GM12878 (cell line): ENCODE measurements at regions not wholly inside any gene's neighbourhood (a gene's known extent, or its start where the extent isn't known, plus 50 kb on each side); places are given as distances from the start of the nearest gene placed in this dataset.

Experiments used
- ATAC-seq: fragments of 200-7000 bp; cut with Tn5 transposase; 3 replicates; pipeline ENCODE4 v1.9.1; 2020; ENCODE audit warnings: mild to moderate bottlenecking, moderate library complexity
- BruUV-seq: library from RNA; stranded (reverse); fragments of 400-500 nt; replicated peaks from 2 replicates; lab custom pipeline; 2021; lab: Mats Ljungman, UMichigan
- CTCF ChIA-PET: fragments of 300-600 bp; sonication (Branson Sonifier 250); formaldehyde crosslinking; extraction: SDS; loops from one replicate; lab custom pipeline; 2021; ENCODE audit warnings: inconsistent platforms; lab: Yijun Ruan, JAX
- POLR2A ChIA-PET: fragments of 350-600 bp; formaldehyde crosslinking; extraction: SDS; loops from one replicate; lab custom pipeline; 2021; ENCODE audit warnings: inconsistent platforms; lab: Charles Lee
- RAD21 ChIA-PET: fragments of 300-600 bp; sonication (Branson Sonifier 250); formaldehyde crosslinking; loops from one replicate; lab custom pipeline; 2023; ENCODE audit warnings: antibody characterized with exemption; ENCODE audit not compliant: unreplicated experiment; lab: Charles Lee
- SMC1A ChIA-PET: fragments of 300-600 bp; sonication (Branson Sonifier 250); formaldehyde crosslinking; loops from one replicate; lab custom pipeline; 2023; ENCODE audit not compliant: unreplicated experiment, uncharacterized antibody; lab: Charles Lee
- DNase-seq: peaks from one replicate; pipeline ENCODE4 v3.0.0-alpha.2; 2011; ENCODE audit warnings: low read depth, low spot score
- FAIRE-seq: peaks from 3 replicates; lab custom pipeline; 2011; peaks lifted over from hg19 to GRCh38; lab: Jason Lieb, UNC
- H2AFZ ChIP-seq: 2 replicates; pipeline ENCODE4 v1.6.0; 2011; ENCODE audit warnings: low read depth, low read length, control low read depth; ENCODE audit not compliant: control insufficient read depth
- H3K27ac ChIP-seq: 2 replicates; pipeline ENCODE4 v1.5.1; 2011; ENCODE audit warnings: control low read depth; ENCODE audit not compliant: control insufficient read depth, insufficient read depth
- H3K27me3 ChIP-seq, 2 experiments: replicated peaks in 1 of 2; 2 replicates each; pipeline versions ENCODE4 v1.6.0 to v1.6.1; 2011; ENCODE audit warnings: low read length in 1 of 2; ENCODE audit not compliant: control insufficient read depth in 2 of 2, insufficient read depth in 2 of 2
- H3K36me3 ChIP-seq, 2 experiments: 2 replicates each; pipeline ENCODE4 v1.5.1; 2011; ENCODE audit warnings: low read length in 1 of 2; ENCODE audit not compliant: control insufficient read depth in 2 of 2, insufficient read depth in 2 of 2
- H3K4me1 ChIP-seq: 2 replicates; pipeline ENCODE4 v1.6.1; 2011; ENCODE audit warnings: mild to moderate bottlenecking, low read length, moderate library complexity, mixed read lengths; ENCODE audit not compliant: control insufficient read depth, insufficient read depth
- H3K4me2 ChIP-seq: 2 replicates; pipeline ENCODE4 v1.6.0; 2011; ENCODE audit warnings: control low read depth; ENCODE audit not compliant: control insufficient read depth, insufficient read depth
- H3K4me3 ChIP-seq: fragments of 200-600 bp; sonication (generic); 2 replicates; pipeline ENCODE4 v1.5.1; 2016
- H3K79me2 ChIP-seq: 2 replicates; pipeline ENCODE4 v1.6.0; 2011; ENCODE audit warnings: low read length; ENCODE audit not compliant: control insufficient read depth, insufficient read depth
- H3K9ac ChIP-seq: 2 replicates; pipeline ENCODE4 v1.8.0; 2011; ENCODE audit warnings: low read length, control low read depth, mixed read lengths; ENCODE audit not compliant: control insufficient read depth, insufficient read depth
- H3K9me3 ChIP-seq: replicated peaks from 3 replicates; pipeline ENCODE4 v1.5.1; 2011; ENCODE audit warnings: mild to moderate bottlenecking, low read length; ENCODE audit not compliant: control insufficient read depth, insufficient read depth
- H4K20me1 ChIP-seq: 2 replicates; pipeline ENCODE4 v1.6.0; 2011; ENCODE audit not compliant: control insufficient read depth, insufficient read depth
- CHD1 ChIP-seq: IDR thresholded peaks from 2 replicates; pipeline ENCODE4 v1.6.1; 2012; ENCODE audit warnings: low read depth, low read length, improper control_type of control experiment
- KAT2A ChIP-seq: conservative IDR thresholded peaks from 2 replicates; pipeline ENCODE4 v1.6.1; 2011; ENCODE audit warnings: low read depth, low read length; ENCODE audit not compliant: control insufficient read depth
- KLF5 ChIP-seq: fragments of 450-650 bp; IDR thresholded peaks from 2 replicates; pipeline ENCODE4 v1.6.1; 2014; ENCODE audit warnings: mild to moderate bottlenecking; ENCODE audit not compliant: partially characterized antibody
- LARP7 ChIP-seq: fragments of 450-650 bp; IDR thresholded peaks from 2 replicates; pipeline ENCODE4 v1.6.1; 2017; ENCODE audit warnings: mild to moderate bottlenecking
- MXI1 ChIP-seq: fragments of 150-350 bp; IDR thresholded peaks from 2 replicates; pipeline ENCODE4 v1.6.1; 2011; ENCODE audit warnings: low read depth, mild to moderate bottlenecking, inconsistent platforms, low read length, improper control_type of control experiment
- MYC ChIP-seq: IDR thresholded peaks from 2 replicates; pipeline ENCODE4 v1.6.1; 2011; ENCODE audit warnings: mild to moderate bottlenecking, low read length, moderate library complexity, inconsistent platforms; ENCODE audit not compliant: insufficient read depth, insufficient replicate concordance, insufficient read length, severe bottlenecking
- NR2F1 ChIP-seq: fragments of 450-650 bp; conservative IDR thresholded peaks from 2 replicates; pipeline ENCODE4 v1.6.1; 2017; ENCODE audit warnings: mild to moderate bottlenecking
- POLR2A ChIP-seq: IDR thresholded peaks from 2 replicates; pipeline ENCODE4 v1.6.1; 2011; ENCODE audit warnings: low read depth, mild to moderate bottlenecking, low read length
- RUNX3 ChIP-seq: IDR thresholded peaks from 2 replicates; pipeline ENCODE4 v1.6.1; 2012; ENCODE audit warnings: low read length, inconsistent platforms
- TARDBP ChIP-seq: IDR thresholded peaks from 2 replicates; pipeline ENCODE4 v1.6.1; 2016; ENCODE audit warnings: borderline replicate concordance
- TCF12 ChIP-seq: IDR thresholded peaks from 2 replicates; pipeline ENCODE4 v1.6.1; 2011; ENCODE audit warnings: low read depth, mild to moderate bottlenecking, low read length
- in situ Hi-C: fragments of 300-500 bp; cut with MboI; formaldehyde crosslinking; loops from 9 replicates; pipeline ENCODE4 v1.14.3; 2018; ENCODE audit warnings: mixed read lengths
- intact Hi-C: fragments of 100-400 bp; cut with micrococcal nuclease; formaldehyde crosslinking; loops from one replicate; pipeline ENCODE4 v1.14.2; 2022; ENCODE audit not compliant: unreplicated experiment
- TF ChIP-seq, protein P1 (sequence below): IDR thresholded peaks from 2 replicates; pipeline ENCODE4 v1.6.1; 2011; ENCODE audit warnings: mild to moderate bottlenecking, low read depth, low read length, moderate library complexity; ENCODE audit not compliant: insufficient replicate concordance
- TF ChIP-seq, protein P2 (sequence below): fragments of 450-650 bp; IDR thresholded peaks from 2 replicates; pipeline ENCODE4 v1.6.1; 2016; ENCODE audit warnings: mild to moderate bottlenecking

DNA sequence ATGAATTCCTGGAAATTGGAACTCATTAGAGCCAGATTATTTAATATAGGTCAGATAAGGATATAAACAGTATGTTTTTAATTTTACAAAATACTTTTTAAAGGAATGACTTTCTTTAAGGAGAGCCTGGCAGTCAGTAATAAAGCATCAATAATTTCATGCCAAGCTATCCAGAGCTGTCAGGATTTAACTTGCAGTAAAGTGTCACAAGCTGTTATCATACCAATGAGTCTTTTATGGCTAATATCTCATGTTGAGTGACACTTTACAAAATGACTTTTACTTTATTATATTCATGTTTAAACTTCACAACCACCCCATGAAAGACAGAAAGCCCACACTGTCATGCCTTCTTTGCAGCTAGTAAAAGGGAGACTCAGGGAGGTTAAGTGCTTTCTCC lies 72.9 kb upstream of the C3orf49 start:
- H3K4me1 ChIP-seq, result no peaks in the 10 kb centered on the region
- ATAC-seq (no peak), DNase-seq (no peak), FAIRE-seq (no peak)
- H3K27me3 ChIP-seq, result no peaks in the 10 kb centered on the region
- H2AFZ ChIP-seq, result no peak overlapping the region
- no peak overlapping the region for H3K27ac ChIP-seq
- H3K79me2 ChIP-seq, result no peaks in the 10 kb centered on the region
- H3K9me3 ChIP-seq, result no peaks in the 10 kb centered on the region
- no peaks in the 10 kb centered on the region for H3K36me3 ChIP-seq
- H3K4me2 ChIP-seq, result no peak overlapping the region
- TF ChIP-seq MYC, result no peak
- no peak for TF ChIP-seq KAT2A
- TF ChIP-seq TARDBP, result no peak
- no peak for TF ChIP-seq KLF5
- TF ChIP-seq LARP7, result no peak
- TF ChIP-seq RUNX3, result no peak
- TF ChIP-seq POLR2A, result no peak
- no peak for TF ChIP-seq CHD1
- TF ChIP-seq, protein P1, sequence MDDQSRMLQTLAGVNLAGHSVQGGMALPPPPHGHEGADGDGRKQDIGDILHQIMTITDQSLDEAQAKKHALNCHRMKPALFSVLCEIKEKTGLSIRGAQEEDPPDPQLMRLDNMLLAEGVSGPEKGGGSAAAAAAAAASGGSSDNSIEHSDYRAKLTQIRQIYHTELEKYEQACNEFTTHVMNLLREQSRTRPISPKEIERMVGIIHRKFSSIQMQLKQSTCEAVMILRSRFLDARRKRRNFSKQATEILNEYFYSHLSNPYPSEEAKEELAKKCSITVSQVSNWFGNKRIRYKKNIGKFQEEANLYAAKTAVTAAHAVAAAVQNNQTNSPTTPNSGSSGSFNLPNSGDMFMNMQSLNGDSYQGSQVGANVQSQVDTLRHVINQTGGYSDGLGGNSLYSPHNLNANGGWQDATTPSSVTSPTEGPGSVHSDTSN, result no peak
- no peak for TF ChIP-seq NR2F1
- TF ChIP-seq, protein P2, sequence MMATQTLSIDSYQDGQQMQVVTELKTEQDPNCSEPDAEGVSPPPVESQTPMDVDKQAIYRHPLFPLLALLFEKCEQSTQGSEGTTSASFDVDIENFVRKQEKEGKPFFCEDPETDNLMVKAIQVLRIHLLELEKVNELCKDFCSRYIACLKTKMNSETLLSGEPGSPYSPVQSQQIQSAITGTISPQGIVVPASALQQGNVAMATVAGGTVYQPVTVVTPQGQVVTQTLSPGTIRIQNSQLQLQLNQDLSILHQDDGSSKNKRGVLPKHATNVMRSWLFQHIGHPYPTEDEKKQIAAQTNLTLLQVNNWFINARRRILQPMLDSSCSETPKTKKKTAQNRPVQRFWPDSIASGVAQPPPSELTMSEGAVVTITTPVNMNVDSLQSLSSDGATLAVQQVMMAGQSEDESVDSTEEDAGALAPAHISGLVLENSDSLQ, result no peak
- TF ChIP-seq TCF12, result no peak
- TF ChIP-seq MXI1, result no peak
- intact Hi-C loops, result no loop called here
- ChIA-PET RAD21 (no interaction called here), SMC1A (no interaction called here), CTCF (no interaction called here), POLR2A (no interaction called here)
- BruUV-seq, result no TSS peak
- no peak overlapping the region for H3K9ac ChIP-seq
- no peak overlapping the region for H3K4me3 ChIP-seq
- in situ Hi-C loops, result no loop called here
- no peaks in the 10 kb centered on the region for H4K20me1 ChIP-seq
